K562 (cell line): ENCODE measurements at regions not wholly inside any gene's neighbourhood (a gene's known extent, or its start where the extent isn't known, plus 50 kb on each side); places are given as distances from the start of the nearest gene placed in this dataset.

Source experiments
- ATAC-seq: fragments of 200-7000 bp; cut with Tn5 transposase; 3 replicates; pipeline ENCODE4 v1.9.1; 2020; ENCODE audit warnings: moderate library complexity
- BruUV-seq: library from RNA; stranded (reverse); fragments of 400-500 nt; replicated peaks from 2 replicates; lab custom pipeline; 2021; lab: Mats Ljungman, UMichigan
- CTCF ChIA-PET: fragments of 300-600 bp; formaldehyde crosslinking; extraction: SDS; loops from one replicate; lab custom pipeline; 2021; ENCODE audit warnings: low intra/inter-chr PET ratio; lab: Yijun Ruan, JAX
- POLR2A ChIA-PET: fragments of 300-600, 350-650 bp; sonication (Branson Sonifier 250); formaldehyde crosslinking; extraction: SDS; loops from one replicate; lab custom pipeline; 2021; ENCODE audit warnings: antibody characterized with exemption, inconsistent platforms; lab: Yijun Ruan, JAX
- DNase-seq, 4 experiments: peaks; one replicate each; pipeline versions ENCODE4 v3.0.0 to v3.0.0-alpha.2; 2011 to 2018; ENCODE audit warnings: low spot score in 3 of 4, mixed read lengths in 3 of 4; ENCODE audit errors: extremely low read depth in 1 of 4
- FAIRE-seq: peaks from 2 replicates; lab custom pipeline; 2011; peaks lifted over from hg19 to GRCh38; lab: Jason Lieb, UNC
- H2AFZ ChIP-seq: 2 replicates; pipeline ENCODE4 v1.6.0; 2011; ENCODE audit warnings: low read depth, low read length, control low read depth, inconsistent platforms
- H3K27ac ChIP-seq: fragments of 200-600 bp; 3 replicates; pipeline ENCODE4 v1.8.0; 2011; ENCODE audit warnings: low read depth, mild to moderate bottlenecking, control low read depth, inconsistent platforms, low read length, moderate library complexity, mixed read lengths; ENCODE audit errors: extremely low read depth
- H3K27me3 ChIP-seq, 2 experiments: fragments of 300-600 bp in 1 of 2; 2 replicates in 1 of 2; 3 replicates in 1 of 2; pipeline versions ENCODE4 v1.6.0 to v1.8.0; 2011; ENCODE audit warnings: inconsistent platforms in 2 of 2, low read length in 2 of 2, mild to moderate bottlenecking in 1 of 2, mixed read lengths in 1 of 2, moderate library complexity in 1 of 2; ENCODE audit not compliant: control insufficient read depth in 2 of 2, insufficient read depth in 2 of 2
- H3K36me3 ChIP-seq: fragments of 300-600 bp; 3 replicates; pipeline ENCODE4 v1.8.0; 2011; ENCODE audit warnings: mild to moderate bottlenecking, low read length, inconsistent platforms; ENCODE audit not compliant: control insufficient read depth, insufficient read depth
- H3K4me1 ChIP-seq, 2 experiments: fragments of 200-600 bp in 1 of 2; replicated peaks in 1 of 2; 2 replicates in 1 of 2; 3 replicates in 1 of 2; pipeline versions ENCODE4 v1.5.1 to v1.8.0; 2011; ENCODE audit warnings: inconsistent platforms in 2 of 2, low read length in 2 of 2, mild to moderate bottlenecking in 1 of 2, mixed read lengths in 1 of 2, moderate library complexity in 1 of 2; ENCODE audit not compliant: control insufficient read depth in 2 of 2, insufficient read depth in 2 of 2
- H3K4me2 ChIP-seq: 2 replicates; pipeline ENCODE4 v1.6.1; 2011; ENCODE audit warnings: low read length, control low read depth, inconsistent platforms, mixed read lengths; ENCODE audit not compliant: insufficient read depth
- H3K4me3 ChIP-seq: fragments of 200-600 bp; sonication (generic), shearing (Covaris generic); 2 replicates; pipeline ENCODE4 v1.5.1; 2016; ENCODE audit warnings: control low read depth, inconsistent platforms
- H3K79me2 ChIP-seq: fragments of 200-600 bp; 3 replicates; pipeline ENCODE4 v1.8.0; 2011; ENCODE audit warnings: low read length, inconsistent platforms; ENCODE audit not compliant: control insufficient read depth, insufficient read depth
- H3K9ac ChIP-seq, 2 experiments: 2 replicates each; pipeline versions ENCODE4 v1.6.0 to v1.6.1; 2011; ENCODE audit warnings: low read depth in 2 of 2, low read length in 2 of 2, control low read depth in 1 of 2, inconsistent platforms in 1 of 2, mild to moderate bottlenecking in 1 of 2, mixed read lengths in 1 of 2; ENCODE audit not compliant: insufficient read depth in 1 of 2
- H3K9me1 ChIP-seq: one replicate; pipeline ENCODE4 v1.6.0; 2011; ENCODE audit warnings: inconsistent platforms, mild to moderate bottlenecking, low read length, moderate library complexity; ENCODE audit not compliant: control insufficient read depth, insufficient read depth
- H3K9me3 ChIP-seq: replicated peaks from 2 replicates; pipeline ENCODE4 v1.5.1; 2011; ENCODE audit warnings: low read depth, low read length, inconsistent platforms; ENCODE audit not compliant: control insufficient read depth, insufficient read depth
- H4K20me1 ChIP-seq: replicated peaks from 2 replicates; pipeline ENCODE4 v1.6.1; 2011; ENCODE audit warnings: low read length, inconsistent platforms, mixed read lengths; ENCODE audit not compliant: control insufficient read depth, insufficient read depth
- CEBPG ChIP-seq, 3 experiments: fragments of 200-800 bp in 1 of 3; sonication (Bioruptor generic) in 1 of 3; sonication (generic) in 1 of 3; formaldehyde crosslinking in 1 of 3; IDR thresholded peaks in 2 of 3; conservative IDR thresholded peaks in 1 of 3; 2 replicates each; pipeline versions ENCODE4 v1.6.1 to v1.8.0; 2016 to 2022; ENCODE audit warnings: missing compliant biosample characterization in 2 of 3, missing genetic modification characterization in 2 of 3, mild to moderate bottlenecking in 1 of 3, missing genetic modification reagents in 1 of 3
- FOXA3 ChIP-seq, 2 experiments: fragments of 450-650 bp in 1 of 2; sonication (generic) in 1 of 2; formaldehyde crosslinking; IDR thresholded peaks in 1 of 2; conservative IDR thresholded peaks in 1 of 2; 2 replicates each; pipeline versions ENCODE4 v1.4.0 to v1.8.0; 2020 to 2022; ENCODE audit warnings: mild to moderate bottlenecking in 2 of 2, missing genetic modification reagents in 1 of 2
- KLF16 ChIP-seq: IDR thresholded peaks from 2 replicates; pipeline ENCODE4 v1.6.1; 2016; ENCODE audit warnings: antibody characterized with exemption
- MAFK ChIP-seq: IDR thresholded peaks from 2 replicates; pipeline ENCODE4 v1.6.1; 2011; ENCODE audit warnings: low read length, improper control_type of control experiment
- MYC ChIP-seq, 2 experiments: fragments of 250-450 bp in 1 of 2; sonication (Bioruptor Pico) in 1 of 2; IDR thresholded peaks; 2 replicates each; pipeline versions ENCODE4 v1.5.1 to v1.6.1; 2012 to 2021; ENCODE audit warnings: low read depth in 2 of 2, borderline replicate concordance in 1 of 2, improper control_type of control experiment in 1 of 2, low read length in 1 of 2, mild to moderate bottlenecking in 1 of 2, moderate library complexity in 1 of 2
- NR1H2 ChIP-seq: sonication (generic); formaldehyde crosslinking; IDR thresholded peaks from 2 replicates; pipeline ENCODE4 v1.4.0; 2020; ENCODE audit warnings: mild to moderate bottlenecking, missing genetic modification reagents
- POLR2AphosphoS2 ChIP-seq: IDR thresholded peaks from 2 replicates; pipeline ENCODE4 v1.6.1; 2012; ENCODE audit warnings: low read length, improper control_type of control experiment
- POLR2AphosphoS5 ChIP-seq: IDR thresholded peaks from 2 replicates; pipeline ENCODE4 v1.6.1; 2011; ENCODE audit warnings: mild to moderate bottlenecking, low read depth, low read length, moderate library complexity; ENCODE audit not compliant: control insufficient read depth, insufficient read depth
- SNRNP70 ChIP-seq: fragments of 200-400 bp; formaldehyde crosslinking; optimal IDR thresholded peaks from 2 replicates; pipeline ENCODE3; 2017; ENCODE audit warnings: low read depth, low read length
- ZFP1 ChIP-seq: fragments of 450-650 bp; formaldehyde crosslinking; IDR thresholded peaks from 2 replicates; pipeline ENCODE4 v1.4.0; 2020; ENCODE audit warnings: mild to moderate bottlenecking, mixed read lengths
- ZNF12 ChIP-seq: sonication (generic); formaldehyde crosslinking; IDR thresholded peaks from 2 replicates; pipeline ENCODE4 v1.4.0; 2020; ENCODE audit warnings: mild to moderate bottlenecking, missing genetic modification reagents
- ZNF232 ChIP-seq: sonication (generic); formaldehyde crosslinking; IDR thresholded peaks from 2 replicates; pipeline ENCODE4 v1.8.0; 2022; ENCODE audit warnings: mild to moderate bottlenecking, missing genetic modification reagents
- WGBS: fragments of 100-300 bp; shearing (Covaris generic); methylation state at CpG from one replicate; pipeline ENCODE4 v1.1.6; 2016; ENCODE audit warnings: low coverage, mixed read lengths; ENCODE audit not compliant: insufficient coverage; ENCODE audit errors: missing lambda C conversion rate; 5-methylcytosine and 5-hydroxymethylcytosine counted together
- in situ Hi-C: fragments of 300-500 bp; cut with MboI; formaldehyde crosslinking; loops from 4 replicates; pipeline ENCODE4 v1.15.0; 2018; ENCODE audit warnings: inconsistent platforms, mixed read lengths
- intact Hi-C: fragments of 100-400 bp; cut with micrococcal nuclease; formaldehyde crosslinking; loops from 2 replicates; pipeline ENCODE4 v1.14.2; 2022
- TF ChIP-seq, protein P1 (sequence below): sonication (generic); formaldehyde crosslinking; IDR thresholded peaks from 2 replicates; pipeline ENCODE4 v1.8.0; 2022; ENCODE audit warnings: mild to moderate bottlenecking, missing genetic modification reagents
- TF ChIP-seq, protein P2 (sequence below): IDR thresholded peaks from 2 replicates; pipeline ENCODE4 v1.6.1; 2016; ENCODE audit warnings: missing genetic modification characterization, missing compliant biosample characterization

GRCh38 chr2:180699657-180700361 is 280.6 kb upstream of the UBE2E3 start:
- in situ Hi-C loops = no loop called here
- FAIRE-seq = no peak
- ATAC-seq = peak; percentile 32

More at GRCh38 chr2:180699657-180700361, 280.6 kb upstream of the UBE2E3 start:
- WGBS = 17% methylated on average over 4 of the region's 4 CpGs
- ChIA-PET CTCF (no interaction called here), POLR2A (interaction anchor here (0.6 kb wide), 1 partner anchor 111 kb away, joined by 4 read pairs; no protein-coding TSS in a partner anchor)
- intact Hi-C loops = no loop called here
- TF ChIP-seq MAFK = no peak
- TF ChIP-seq, protein P1, sequence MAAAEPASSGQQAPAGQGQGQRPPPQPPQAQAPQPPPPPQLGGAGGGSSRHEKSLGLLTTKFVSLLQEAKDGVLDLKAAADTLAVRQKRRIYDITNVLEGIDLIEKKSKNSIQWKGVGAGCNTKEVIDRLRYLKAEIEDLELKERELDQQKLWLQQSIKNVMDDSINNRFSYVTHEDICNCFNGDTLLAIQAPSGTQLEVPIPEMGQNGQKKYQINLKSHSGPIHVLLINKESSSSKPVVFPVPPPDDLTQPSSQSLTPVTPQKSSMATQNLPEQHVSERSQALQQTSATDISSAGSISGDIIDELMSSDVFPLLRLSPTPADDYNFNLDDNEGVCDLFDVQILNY (CRISPR knock-in tag) = no peak
- TF ChIP-seq ZNF232 = no peak
- TF ChIP-seq CEBPG (CRISPR knock-in tag; IDR thresholded peaks at IDR 0.05) = no peak
- TF ChIP-seq CEBPG (tag; conservative IDR thresholded peaks at IDR 0.05 in 1 of 2, IDR thresholded peaks at IDR 0.05 in 1 of 2) = no peak
- TF ChIP-seq NR1H2 = no peak
- TF ChIP-seq KLF16 = no peak
- TF ChIP-seq ZNF12 (CRISPR knock-in tag) = no peak
- no peak for TF ChIP-seq MYC (IDR thresholded peaks at IDR 0.05; ENCODE audit: low read depth, low read length)
- TF ChIP-seq MYC (CRISPR knock-in tag; IDR thresholded peaks at IDR 0.05; ENCODE audit: borderline replicate concordance, low read depth) = no peak
- no peak for TF ChIP-seq FOXA3 (CRISPR knock-in tag; conservative IDR thresholded peaks at IDR 0.05 in 1 of 2, IDR thresholded peaks at IDR 0.05 in 1 of 2)
- no peak for TF ChIP-seq ZFP1 (CRISPR knock-in tag)
- no peak for TF ChIP-seq SNRNP70
- TF ChIP-seq POLR2AphosphoS5 = no peak
- TF ChIP-seq, protein P2, sequence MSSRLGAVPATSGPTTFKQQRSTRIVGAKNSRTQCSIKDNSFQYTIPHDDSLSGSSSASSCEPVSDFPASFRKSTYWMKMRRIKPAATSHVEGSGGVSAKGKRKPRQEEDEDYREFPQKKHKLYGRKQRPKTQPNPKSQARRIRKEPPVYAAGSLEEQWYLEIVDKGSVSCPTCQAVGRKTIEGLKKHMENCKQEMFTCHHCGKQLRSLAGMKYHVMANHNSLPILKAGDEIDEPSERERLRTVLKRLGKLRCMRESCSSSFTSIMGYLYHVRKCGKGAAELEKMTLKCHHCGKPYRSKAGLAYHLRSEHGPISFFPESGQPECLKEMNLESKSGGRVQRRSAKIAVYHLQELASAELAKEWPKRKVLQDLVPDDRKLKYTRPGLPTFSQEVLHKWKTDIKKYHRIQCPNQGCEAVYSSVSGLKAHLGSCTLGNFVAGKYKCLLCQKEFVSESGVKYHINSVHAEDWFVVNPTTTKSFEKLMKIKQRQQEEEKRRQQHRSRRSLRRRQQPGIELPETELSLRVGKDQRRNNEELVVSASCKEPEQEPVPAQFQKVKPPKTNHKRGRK = no peak
- TF ChIP-seq POLR2AphosphoS2 = no peak
- H3K9ac ChIP-seq = no peak overlapping the region
- peaks cover 0 to 6% of the 10 kb centered on the region in 2 experiments; a peak in 1 of 5 replicates for H3K4me1 ChIP-seq
- DNase-seq = no peak
- no TSS peak for BruUV-seq
- peaks cover 8% of the 10 kb centered on the region; the same call in 1 of the 3 replicates for H3K79me2 ChIP-seq
- H4K20me1 ChIP-seq = no peaks in the 10 kb centered on the region
- no peaks in the 10 kb centered on the region for H3K9me1 ChIP-seq
- H3K27me3 ChIP-seq = no peaks in the 10 kb centered on the region
- H2AFZ ChIP-seq = no peak overlapping the region
- H3K4me2 ChIP-seq = no peak overlapping the region
- H3K36me3 ChIP-seq = no peaks in the 10 kb centered on the region
- no peaks in the 10 kb centered on the region for H3K9me3 ChIP-seq
- H3K27ac ChIP-seq = no peak overlapping the region
- no peak overlapping the region for H3K4me3 ChIP-seq
